Heart right ventricle (tissue), 16 donors: ENCODE measurements at regions not wholly inside any gene's neighbourhood (a gene's known extent, or its start where the extent isn't known, plus 50 kb on each side); places are given as distances from the start of the nearest gene placed in this dataset.

Experiments
- ATAC-seq, 8 donors: fragments of 200-7000 bp; cut with Tn5 transposase; one replicate each; pipeline ENCODE4 v1.9.1; 2020; ENCODE audit warnings: mild to moderate bottlenecking in 8 of 8, moderate library complexity in 8 of 8, moderate number of reproducible peaks in 1 of 8
- DNase-seq, 2 donors: peaks; one replicate each; pipeline ENCODE4 v3.0.0-alpha.2; 2020
- H3K27ac ChIP-seq, 10 donors: fragments of 200-600 bp; sonication (generic) in 2 of 10; one replicate each; pipeline versions ENCODE4 v1.5.0 to v1.8.0; 2020 to 2022; ENCODE audit warnings: mild to moderate bottlenecking in 3 of 10
- H3K27me3 ChIP-seq, 7 donors: fragments of 200-600 bp; one replicate each; pipeline ENCODE4 v1.8.0; 2021 to 2022; ENCODE audit warnings: mild to moderate bottlenecking in 2 of 7
- H3K36me3 ChIP-seq, 9 donors: fragments of 200-600 bp; sonication (generic) in 1 of 9; one replicate each; pipeline versions ENCODE4 v1.5.0 to v1.8.0; 2020 to 2022; ENCODE audit warnings: mild to moderate bottlenecking in 2 of 9
- H3K4me1 ChIP-seq, 9 donors: fragments of 200-600 bp; sonication (generic) in 1 of 9; one replicate each; pipeline versions ENCODE4 v1.5.0 to v1.8.0; 2020 to 2022; ENCODE audit warnings: mild to moderate bottlenecking in 4 of 9
- H3K4me3 ChIP-seq, 10 donors: fragments of 200-600 bp; sonication (generic) in 2 of 10; one replicate each; pipeline versions ENCODE4 v1.5.0 to v1.8.0; 2020 to 2022; ENCODE audit warnings: mild to moderate bottlenecking in 7 of 10, moderate library complexity in 2 of 10
- H3K9me3 ChIP-seq, 11 donors: fragments of 200-600 bp in 10 of 11; sonication (generic) in 2 of 11; one replicate each; pipeline versions ENCODE4 v1.5.0 to v1.8.0; 2013 to 2022; ENCODE audit warnings: mild to moderate bottlenecking in 2 of 11, control low read depth in 1 of 11, moderate library complexity in 1 of 11
- CTCF ChIP-seq, 9 donors: fragments of 200-600 bp; sonication (generic) in 2 of 9; IDR thresholded peaks; one replicate each; pipeline versions ENCODE4 v1.5.0 to v1.8.0; 2021 to 2022; ENCODE audit warnings: antibody characterized with exemption in 9 of 9, mild to moderate bottlenecking in 5 of 9, moderate library complexity in 1 of 9
- WGBS, 2 donors: extraction: QIAGEN DNeasy Blood & Tissue Kit; methylation state at CpG; one replicate each; pipeline ENCODE4 v1.1.7; 2013; ENCODE audit warnings: inconsistent platforms in 1 of 2; 5-methylcytosine and 5-hydroxymethylcytosine counted together
- intact Hi-C, 10 donors: fragments of 100-400 bp; cut with DNase I; formaldehyde crosslinking; loops; one replicate each; pipeline versions ENCODE4 v1.11.1 to v1.14.2; 2022
- donor health status: Arrhythmogenic right ventricular cardiomyopathy.
- donor health status: ischemic (EF 13 %, LVEDD 7.1; RV severe dilation, severe dysfunction).
- donor health status: healthy with polysubstance abuse.
- donor health status: DM: no; HTN: yes; CAD: no.
- donor health status: DM: no; HTN: no; CAD: no.
- donor health status: ischemic (EF 25% LVEDD 6.9; RV normal size, moderate dysfunction).
- donor health status: ischemic (EF 25% LVEDD 5.7; RV mildly dilated, moderate dysfunction).
- donor health status: healthy.
- donor health status: DM: yes; HTN: yes; CAD: no.
- donor health status: Ischemic cardiomyopathy.
- donor health status: ischemic (EF 35%, LVEDD 5.7; RV mildly dilated, moderate dysfunction).
- donor health status: nonischemic (EF 11% LVEDD 7.7; RV severe dilation, severe dysfunction).
- donor health status: DM: yes; HTN: yes; CAD: no.
- donor health status: PGD.
- donor health status: ischemic (EF 29% LVEDD 5.4; RV normal size, mild dysfunction).
- donor health status: nonischemic (EF 23%, LVEDD 6.1; RV moderate dilation, normal function).

DNA sequence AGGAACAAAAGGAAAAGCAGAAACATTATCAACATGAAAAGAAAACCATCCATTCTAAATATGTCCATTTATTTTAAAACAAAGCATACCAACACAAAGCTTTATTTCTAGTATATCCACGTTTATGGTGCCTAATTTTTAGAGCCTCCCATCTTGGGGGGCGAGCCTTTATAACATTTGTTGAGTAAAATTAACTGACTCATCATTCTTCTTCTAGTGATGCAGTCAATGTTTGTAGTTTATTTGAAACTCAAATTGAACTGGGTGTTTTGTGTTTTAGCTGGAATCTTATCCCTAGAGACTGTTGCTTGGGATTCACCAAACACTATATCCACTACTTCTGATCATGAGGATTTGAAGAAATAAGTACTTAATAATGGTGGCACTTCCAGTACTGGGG lies 366.4 kb upstream of the NPVF start:
- intact Hi-C loops: no loop called here
- Histone ChIP-seq H3K27ac (no peak overlapping the region), H3K4me3 (no peak overlapping the region), H3K36me3 (no peaks in the 10 kb centered on the region), H3K27me3 (peaks cover 0 to 5% (median 0%) of the 10 kb centered on the region in 7 donors), H3K4me1 (peaks cover 0 to 11% (median 0%) of the 10 kb centered on the region in 9 donors), H3K9me3 (no peaks in the 10 kb centered on the region)
- no peak for TF ChIP-seq CTCF (IDR thresholded peaks at IDR 0.05)
- DNase-seq: no peak
- no peak for ATAC-seq
- 81 to 84% methylated on average over 2 of the region's 2 CpGs for WGBS, 2 donors

GRCh38 chr7:25595996-25596395 lies 367.7 kb upstream of the NPVF start:
- TF ChIP-seq CTCF (IDR thresholded peaks at IDR 0.05): no peak
- no peaks in the 10 kb centered on the region for H3K9me3 ChIP-seq
- no peak for ATAC-seq
- no peak overlapping the region for H3K27ac ChIP-seq
- no peak for DNase-seq
- peaks cover 0 to 4% (median 0%) of the 10 kb centered on the region in 7 donors for H3K27me3 ChIP-seq
- peaks cover 0 to 11% (median 0%) of the 10 kb centered on the region in 9 donors for H3K4me1 ChIP-seq
- H3K4me3 ChIP-seq: no peak overlapping the region
- 95 to 98% methylated on average over 2 of the region's 2 CpGs for WGBS, 2 donors
- intact Hi-C loops: no loop called here
- H3K36me3 ChIP-seq: no peaks in the 10 kb centered on the region

- DNase-seq: no peak
- Histone ChIP-seq H3K4me1 (peaks cover 0 to 11% (median 0%) of the 10 kb centered on the region in 9 donors), H3K27ac (no peak overlapping the region), H3K9me3 (no peaks in the 10 kb centered on the region), H3K4me3 (no peak overlapping the region), H3K27me3 (peaks cover 0 to 5% (median 0%) of the 10 kb centered on the region in 7 donors), H3K36me3 (no peaks in the 10 kb centered on the region)
- no peak for TF ChIP-seq CTCF (IDR thresholded peaks at IDR 0.05)
- ATAC-seq: no peak
- intact Hi-C loops: no loop called here
- 89 to 93% methylated on average over 9 of the region's 9 CpGs for WGBS, 2 donors
These were observed 368.2 kb upstream of the NPVF start for GRCh38 chr7:25596443-25596842.

GRCh38 chr7:25597946-25598345 lies 369.7 kb upstream of the NPVF start:
- Histone ChIP-seq H3K27ac (no peak overlapping the region), H3K36me3 (no peaks in the 10 kb centered on the region), H3K27me3 (peaks cover 0 to 9% (median 0%) of the 10 kb centered on the region in 7 donors), H3K4me1 (peaks cover 0 to 11% (median 0%) of the 10 kb centered on the region in 9 donors), H3K9me3 (no peaks in the 10 kb centered on the region), H3K4me3 (no peak overlapping the region)
- no peak for DNase-seq
- ATAC-seq: peak in 2 of 8 donors; percentile 42 to 55
- WGBS, 2 donors: 62 to 73% methylated on average over 5 of the region's 5 CpGs
- no peak for TF ChIP-seq CTCF (IDR thresholded peaks at IDR 0.05)
- intact Hi-C loops: no loop called here
